AG04450 (cell line): ENCODE measurements at regions not wholly inside any gene's neighbourhood (a gene's known extent, or its start where the extent isn't known, plus 50 kb on each side); places are given as distances from the start of the nearest gene placed in this dataset.

Experiments used
- CTCF ChIA-PET: fragments of 300-600, 350-600 bp; formaldehyde crosslinking; extraction: SDS; loops from one replicate; lab custom pipeline; 2022; ENCODE audit warnings: antibody characterized with exemption, inconsistent platforms; lab: Charles Lee
- POLR2A ChIA-PET: fragments of 350-600 bp; formaldehyde crosslinking; extraction: SDS; loops from one replicate; lab custom pipeline; 2021; ENCODE audit warnings: antibody characterized with exemption, inconsistent platforms; lab: Yijun Ruan, JAX
- DNase-seq: peaks from one replicate; pipeline ENCODE4 v3.0.0-alpha.2; 2011; ENCODE audit warnings: low read depth, low spot score
- H3K27ac ChIP-seq: one replicate; pipeline ENCODE4 v1.5.1; 2012; ENCODE audit warnings: low read depth, low read length, control low read depth
- H3K27me3 ChIP-seq: one replicate; pipeline ENCODE4 v1.6.0; 2012; ENCODE audit warnings: low read length; ENCODE audit not compliant: control insufficient read depth, insufficient read depth
- H3K4me3 ChIP-seq: 2 replicates; pipeline ENCODE4 v1.5.1; 2011; ENCODE audit warnings: mild to moderate bottlenecking, low read depth, low read length, control low read depth
- H3K9me3 ChIP-seq: 2 replicates; pipeline ENCODE4 v1.5.1; 2012; ENCODE audit warnings: low read length; ENCODE audit not compliant: control insufficient read depth, insufficient read depth
- TF ChIP-seq, protein P1 (sequence below): IDR thresholded peaks from 2 replicates; pipeline ENCODE4 v1.5.1; 2011; ENCODE audit warnings: low read depth, low read length, control low read depth, inconsistent platforms

DNA sequence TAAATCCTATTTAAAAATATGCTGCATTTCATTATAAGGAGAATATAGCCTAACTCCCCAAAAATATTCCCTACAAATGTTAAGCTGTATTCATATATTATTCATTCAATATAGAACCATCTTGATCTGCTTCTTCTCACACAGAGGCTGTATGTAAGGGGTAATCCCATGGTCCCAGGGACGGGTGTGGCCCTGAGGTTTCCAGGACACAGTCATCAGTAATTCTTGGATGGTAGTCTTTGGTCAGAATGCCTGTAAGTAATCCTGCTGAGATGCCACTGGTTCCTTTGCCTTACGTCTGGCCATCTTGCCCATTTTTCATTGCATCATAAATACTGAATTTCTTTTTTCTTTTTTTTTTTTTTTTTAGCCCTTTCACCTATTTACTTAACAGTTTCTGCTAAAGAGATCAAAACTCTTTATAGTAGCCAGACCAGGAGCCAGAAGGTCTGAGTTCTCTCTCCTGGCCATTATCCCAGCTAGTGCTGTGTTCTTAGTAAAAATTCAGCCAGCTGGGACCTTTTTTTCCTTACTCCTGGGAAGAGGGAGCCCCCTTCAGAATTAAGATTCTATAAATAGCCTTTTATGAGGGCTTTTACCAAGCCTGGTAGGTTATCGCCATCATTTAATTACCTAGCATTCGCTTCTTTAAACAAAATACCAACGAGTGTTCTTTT is 134.9 kb downstream of the SOX11 start:
- no peak for DNase-seq
- Histone ChIP-seq H3K4me3 (no peak overlapping the region), H3K9me3 (no peaks in the 10 kb centered on the region), H3K27ac (no peak overlapping the region), H3K27me3 (no peaks in the 10 kb centered on the region)
- ChIA-PET CTCF (interaction anchor here (1.0 kb wide), 1 partner anchor 90 kb away, joined by 3 read pairs; no protein-coding TSS in a partner anchor), POLR2A (no interaction called here)
- TF ChIP-seq, protein P1, sequence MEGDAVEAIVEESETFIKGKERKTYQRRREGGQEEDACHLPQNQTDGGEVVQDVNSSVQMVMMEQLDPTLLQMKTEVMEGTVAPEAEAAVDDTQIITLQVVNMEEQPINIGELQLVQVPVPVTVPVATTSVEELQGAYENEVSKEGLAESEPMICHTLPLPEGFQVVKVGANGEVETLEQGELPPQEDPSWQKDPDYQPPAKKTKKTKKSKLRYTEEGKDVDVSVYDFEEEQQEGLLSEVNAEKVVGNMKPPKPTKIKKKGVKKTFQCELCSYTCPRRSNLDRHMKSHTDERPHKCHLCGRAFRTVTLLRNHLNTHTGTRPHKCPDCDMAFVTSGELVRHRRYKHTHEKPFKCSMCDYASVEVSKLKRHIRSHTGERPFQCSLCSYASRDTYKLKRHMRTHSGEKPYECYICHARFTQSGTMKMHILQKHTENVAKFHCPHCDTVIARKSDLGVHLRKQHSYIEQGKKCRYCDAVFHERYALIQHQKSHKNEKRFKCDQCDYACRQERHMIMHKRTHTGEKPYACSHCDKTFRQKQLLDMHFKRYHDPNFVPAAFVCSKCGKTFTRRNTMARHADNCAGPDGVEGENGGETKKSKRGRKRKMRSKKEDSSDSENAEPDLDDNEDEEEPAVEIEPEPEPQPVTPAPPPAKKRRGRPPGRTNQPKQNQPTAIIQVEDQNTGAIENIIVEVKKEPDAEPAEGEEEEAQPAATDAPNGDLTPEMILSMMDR, result no peak

DNA sequence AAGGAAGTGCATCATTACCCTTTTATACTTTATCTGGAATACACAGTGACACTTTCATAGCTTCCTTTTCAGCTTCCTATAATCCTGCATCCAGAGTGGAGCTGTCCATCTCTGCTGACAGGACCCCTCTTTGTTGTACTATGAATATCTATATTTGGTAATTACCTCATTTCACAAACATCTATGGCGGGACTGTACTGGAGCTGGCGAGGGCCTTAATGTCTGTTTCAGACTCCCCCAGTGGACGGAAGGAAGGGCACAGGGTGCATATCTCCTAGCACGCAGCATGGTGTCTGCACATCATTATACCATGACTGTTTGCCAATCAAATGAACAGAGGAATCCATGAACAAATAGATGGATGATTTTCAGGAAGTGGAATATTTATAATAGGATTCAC is 142.3 kb downstream of the SOX11 start:
- TF ChIP-seq, protein P1, result no peak
- Histone ChIP-seq H3K27me3 (no peaks in the 10 kb centered on the region), H3K27ac (no peak overlapping the region), H3K4me3 (no peak overlapping the region), H3K9me3 (no peaks in the 10 kb centered on the region; the same call in 1 of the 2 replicates)
- no peak for DNase-seq
- ChIA-PET POLR2A (no interaction called here), CTCF (no interaction called here)

GRCh38 chr2:5839550-5839949 is 147.4 kb downstream of the SOX11 start:
- no peak overlapping the region for H3K4me3 ChIP-seq
- H3K27ac ChIP-seq, result no peak overlapping the region
- ChIA-PET CTCF (no interaction called here), POLR2A (no interaction called here)
- no peaks in the 10 kb centered on the region for H3K27me3 ChIP-seq
- TF ChIP-seq, protein P1, result no peak
- peaks cover 3% of the 10 kb centered on the region; the same call in 1 of the 2 replicates for H3K9me3 ChIP-seq
- DNase-seq, result no peak

- DNase-seq, result no peak
- CTCF ChIA-PET, result no interaction called here
- H3K9me3 ChIP-seq, result peaks cover 3% of the 10 kb centered on the region; the same call in 1 of the 2 replicates
- TF ChIP-seq, protein P1, result no peak
- H3K27ac ChIP-seq, result no peak overlapping the region
- POLR2A ChIA-PET, result no interaction called here
- H3K4me3 ChIP-seq, result no peak overlapping the region
- no peaks in the 10 kb centered on the region for H3K27me3 ChIP-seq
These were observed 148.9 kb downstream of the SOX11 start for GRCh38 chr2:5841126-5841525.

GRCh38 chr2:5842326-5842725 is 150.1 kb downstream of the SOX11 start:
- ChIA-PET CTCF (no interaction called here), POLR2A (no interaction called here)
- Histone ChIP-seq H3K4me3 (no peak overlapping the region), H3K9me3 (peaks cover 3% of the 10 kb centered on the region; the same call in 1 of the 2 replicates), H3K27ac (no peak overlapping the region), H3K27me3 (no peaks in the 10 kb centered on the region)
- no peak for DNase-seq
- TF ChIP-seq, protein P1, result no peak
